ENCODE measurements at regions not wholly inside any gene's neighbourhood (a gene's known extent, or its start where the extent isn't known, plus 50 kb on each side); places are given as distances from the start of the nearest gene placed in this dataset.
A peak's percentile ranks its signal among the peaks of the same experiment; 100 is the strongest.
"Not testable (repeated sequence)": the region's sequence is repeated elsewhere in the genome, so short reads cannot be mapped to it uniquely, and the experiment has no call there.

GRCh38 chr4:38302910-38303309 is 342.7 kb downstream of the PTTG2 start:
- DNase-seq, result no peak
- Mint-ChIP-seq H3K4me3 (no peak overlapping the region), H3K27me3 (no peaks in the 10 kb centered on the region), H3K9me3 (peaks cover 6 to 44% (median 27%) of the 10 kb centered on the region in 8 donors), H3K27ac (no peak overlapping the region), H3K36me3 (peaks cover 7 to 9% of the 10 kb centered on the region in 2 donors), H3K4me1 (peaks cover 11 to 20% (median 16%) of the 10 kb centered on the region in 4 donors)
- H3K4me1 ChIP-seq (ENCODE audit: insufficient read depth, low read length), result peaks cover 18% of the 10 kb centered on the region
- no peaks in the 10 kb centered on the region for H3K27me3 ChIP-seq (ENCODE audit: insufficient read depth, low read length)
- ChIA-PET CTCF (ENCODE audit: partially characterized antibody) (interaction anchor here (1.5 kb wide), 1 partner anchor 123 kb away, joined by 4 read pairs; no protein-coding TSS in a partner anchor), POLR2A (ENCODE audit: partially characterized antibody) (interaction anchor here (1.2 kb wide), 1 partner anchor 14 kb away, joined by 3 read pairs; no protein-coding TSS in a partner anchor)
- peaks cover 0 to 6% of the 10 kb centered on the region in 2 donors for H3K9me3 ChIP-seq (ENCODE audit: control insufficient read depth in 1 of 2, low read length in 2 of 2)
- H3K36me3 ChIP-seq (ENCODE audit: insufficient read depth, low read length), result no peaks in the 10 kb centered on the region
- intact Hi-C loops (cut with micrococcal nuclease), result no loop called here
- H3K4me3 ChIP-seq (ENCODE audit: low read length in 2 of 2), result no peak overlapping the region
- no peak overlapping the region for H3K27ac ChIP-seq (ENCODE audit: low read depth, low read length)

DNA sequence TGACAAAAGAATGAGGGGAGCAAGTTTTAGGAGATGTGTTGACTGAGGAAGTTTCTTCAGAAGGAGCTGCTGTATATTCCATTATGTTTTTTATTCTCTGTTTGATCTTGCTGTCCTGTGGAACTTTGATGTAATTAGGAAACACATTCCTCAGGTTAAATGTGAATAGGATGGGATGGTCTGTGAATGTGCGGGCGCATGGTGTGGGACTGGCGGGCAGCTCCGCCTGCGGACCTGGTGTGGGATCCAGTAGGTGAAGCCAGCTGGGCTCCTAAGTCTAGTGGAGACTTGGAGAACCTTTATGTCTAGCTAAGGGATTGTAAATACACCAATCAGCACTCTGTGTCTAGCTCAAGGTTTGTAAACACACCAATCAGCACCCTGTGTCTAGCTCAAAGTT is 344.3 kb downstream of the PTTG2 start:
- H3K4me3 Mint-ChIP-seq; H3K36me3 Mint-ChIP-seq; H3K27me3 ChIP-seq (ENCODE audit: insufficient read depth, low read length); DNase-seq; H3K4me3 ChIP-seq (ENCODE audit: low read length in 2 of 2); intact Hi-C loops (cut with micrococcal nuclease); H3K27me3 Mint-ChIP-seq; H3K9me3 ChIP-seq (ENCODE audit: control insufficient read depth in 1 of 2, low read length in 2 of 2); H3K36me3 ChIP-seq (ENCODE audit: insufficient read depth, low read length); H3K27ac ChIP-seq (ENCODE audit: low read depth, low read length): not testable (repeated sequence)
- H3K9me3 Mint-ChIP-seq, result peaks cover 6 to 31% (median 13%) of the 10 kb centered on the region in 8 donors
- ChIA-PET POLR2A (ENCODE audit: partially characterized antibody) (interaction anchor here (1.1 kb wide), 1 partner anchor 14 kb away, joined by 3 read pairs; no protein-coding TSS in a partner anchor), CTCF (ENCODE audit: partially characterized antibody) (interaction anchor here (1.1 to 1.5 kb wide), 2 partner anchors 10 to 16 kb away, joined by 3 read pairs; no protein-coding TSS in a partner anchor)
- peaks cover 28% of the 10 kb centered on the region for H3K4me1 ChIP-seq (ENCODE audit: insufficient read depth, low read length)
- H3K27ac Mint-ChIP-seq, result peak overlapping the region in 1 of 7 donors; percentile 1
- peaks cover 16 to 33% (median 23%) of the 10 kb centered on the region in 4 donors for H3K4me1 Mint-ChIP-seq

DNA sequence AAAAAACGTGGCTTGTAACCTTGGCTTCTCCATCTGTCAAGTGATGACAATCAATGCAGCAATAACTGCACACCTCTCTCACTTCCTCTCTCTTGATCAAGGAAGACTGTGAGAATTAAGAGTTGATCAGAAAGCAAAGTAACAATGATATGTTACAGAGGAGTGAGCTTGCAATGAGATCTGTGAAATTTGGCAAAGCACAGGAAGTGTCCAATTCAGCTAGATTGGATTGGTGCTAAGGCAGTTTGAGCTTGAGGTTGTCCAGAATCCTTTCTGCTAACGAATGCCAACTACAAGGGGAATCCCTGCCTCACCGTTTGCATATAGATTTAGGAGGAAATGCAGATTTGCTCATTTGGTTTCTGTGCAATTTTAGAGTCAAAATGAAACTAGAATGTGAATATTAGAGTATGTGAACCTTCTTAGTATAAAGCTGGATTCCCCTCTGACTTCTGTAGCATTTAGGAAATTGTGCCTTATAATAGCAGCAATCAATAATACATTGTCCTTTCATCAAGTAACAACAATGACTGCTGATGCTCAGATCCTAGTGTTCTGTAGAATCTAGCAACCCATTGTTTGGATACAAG is 346.4 kb downstream of the PTTG2 start:
- Histone ChIP-seq H3K27me3 (ENCODE audit: insufficient read depth, low read length) (no peaks in the 10 kb centered on the region), H3K36me3 (ENCODE audit: insufficient read depth, low read length) (no peaks in the 10 kb centered on the region), H3K4me3 (ENCODE audit: low read length in 2 of 2) (no peak overlapping the region), H3K4me1 (ENCODE audit: insufficient read depth, low read length) (peaks cover 48% of the 10 kb centered on the region), H3K27ac (ENCODE audit: low read depth, low read length) (no peak overlapping the region), H3K9me3 (ENCODE audit: control insufficient read depth in 1 of 2, low read length in 2 of 2) (no peaks in the 10 kb centered on the region)
- Mint-ChIP-seq H3K27ac (peak overlapping the region; percentile 14 to 76 (median 47)), H3K4me1 (peaks cover 35 to 54% (median 44%) of the 10 kb centered on the region in 4 donors), H3K4me3 (peak overlapping the region in 5 of 8 donors; percentile 10 to 69 (median 51)), H3K9me3 (peaks cover 0 to 12% (median 5%) of the 10 kb centered on the region in 8 donors), H3K27me3 (no peaks in the 10 kb centered on the region), H3K36me3 (peaks cover 0 to 2% of the 10 kb centered on the region in 2 donors)
- intact Hi-C loops (cut with micrococcal nuclease), result no loop called here
- POLR2A ChIA-PET (ENCODE audit: partially characterized antibody), result interaction anchor here (1.4 kb wide), 1 partner anchor 346 kb away, joined by 3 read pairs; no protein-coding TSS in a partner anchor
- CTCF ChIA-PET (ENCODE audit: partially characterized antibody), result interaction anchor here (1.3 to 3.2 kb wide), 4 partner anchors 12 to 369 kb away, joined by 3 to 15 read pairs (median 4); no protein-coding TSS in a partner anchor
- peak in 4 of 5 donors; percentile 17 to 41 (median 22) for DNase-seq

- Histone ChIP-seq H3K27me3 (ENCODE audit: insufficient read depth, low read length) (no peaks in the 10 kb centered on the region), H3K4me1 (ENCODE audit: insufficient read depth, low read length) (peaks cover 53% of the 10 kb centered on the region), H3K27ac (ENCODE audit: low read depth, low read length) (no peak overlapping the region), H3K4me3 (ENCODE audit: low read length in 2 of 2) (no peak overlapping the region), H3K9me3 (ENCODE audit: control insufficient read depth in 1 of 2, low read length in 2 of 2) (no peaks in the 10 kb centered on the region), H3K36me3 (ENCODE audit: insufficient read depth, low read length) (no peaks in the 10 kb centered on the region)
- CTCF ChIA-PET (ENCODE audit: partially characterized antibody), result interaction anchor here (1.2 to 4.5 kb wide), 5 partner anchors 10 to 366 kb away, joined by 3 to 41 read pairs (median 15); no protein-coding TSS in a partner anchor
- Mint-ChIP-seq H3K4me1 (peaks cover 39 to 63% (median 53%) of the 10 kb centered on the region in 4 donors), H3K36me3 (no peaks in the 10 kb centered on the region), H3K27ac (peak overlapping the region in 1 of 7 donors; percentile 9), H3K9me3 (no peaks in the 10 kb centered on the region), H3K4me3 (peak overlapping the region in 1 of 8 donors; percentile 39), H3K27me3 (no peaks in the 10 kb centered on the region)
- POLR2A ChIA-PET (ENCODE audit: partially characterized antibody), result interaction anchor here (0.6 to 2.2 kb wide), 3 partner anchors 33 to 358 kb away, joined by 3 to 11 read pairs (median 4); no protein-coding TSS in a partner anchor
- no peak for DNase-seq
- intact Hi-C loops (cut with micrococcal nuclease), result no loop called here
Measured at GRCh38 chr4:38308728-38309311, 348.6 kb downstream of the PTTG2 start.

GRCh38 chr4:38309471-38309870 is 349.3 kb downstream of the PTTG2 start:
- ChIA-PET CTCF (ENCODE audit: partially characterized antibody) (interaction anchor here (1.2 to 4.5 kb wide), 7 partner anchors 10 to 365 kb away, joined by 3 to 41 read pairs (median 4); no protein-coding TSS in a partner anchor), POLR2A (ENCODE audit: partially characterized antibody) (interaction anchor here (0.6 to 2.5 kb wide), 6 partner anchors 11 to 357 kb away, joined by 4 to 27 read pairs (median 10); no protein-coding TSS in a partner anchor)
- H3K36me3 ChIP-seq (ENCODE audit: insufficient read depth, low read length), result no peaks in the 10 kb centered on the region
- Mint-ChIP-seq H3K27ac (peak overlapping the region in 4 of 7 donors; percentile 12 to 84 (median 36)), H3K4me3 (peak overlapping the region in 2 of 8 donors; percentile 4 to 35), H3K27me3 (no peaks in the 10 kb centered on the region), H3K36me3 (no peaks in the 10 kb centered on the region), H3K4me1 (peaks cover 39 to 67% (median 55%) of the 10 kb centered on the region in 4 donors), H3K9me3 (no peaks in the 10 kb centered on the region)
- H3K4me1 ChIP-seq (ENCODE audit: insufficient read depth, low read length), result peaks cover 53% of the 10 kb centered on the region
- H3K27me3 ChIP-seq (ENCODE audit: insufficient read depth, low read length), result no peaks in the 10 kb centered on the region
- intact Hi-C loops (cut with micrococcal nuclease), result no loop called here
- H3K4me3 ChIP-seq (ENCODE audit: low read length in 2 of 2), result no peak overlapping the region
- H3K27ac ChIP-seq (ENCODE audit: low read depth, low read length), result no peak overlapping the region
- no peak for DNase-seq
- no peaks in the 10 kb centered on the region for H3K9me3 ChIP-seq (ENCODE audit: control insufficient read depth in 1 of 2, low read length in 2 of 2)

DNA sequence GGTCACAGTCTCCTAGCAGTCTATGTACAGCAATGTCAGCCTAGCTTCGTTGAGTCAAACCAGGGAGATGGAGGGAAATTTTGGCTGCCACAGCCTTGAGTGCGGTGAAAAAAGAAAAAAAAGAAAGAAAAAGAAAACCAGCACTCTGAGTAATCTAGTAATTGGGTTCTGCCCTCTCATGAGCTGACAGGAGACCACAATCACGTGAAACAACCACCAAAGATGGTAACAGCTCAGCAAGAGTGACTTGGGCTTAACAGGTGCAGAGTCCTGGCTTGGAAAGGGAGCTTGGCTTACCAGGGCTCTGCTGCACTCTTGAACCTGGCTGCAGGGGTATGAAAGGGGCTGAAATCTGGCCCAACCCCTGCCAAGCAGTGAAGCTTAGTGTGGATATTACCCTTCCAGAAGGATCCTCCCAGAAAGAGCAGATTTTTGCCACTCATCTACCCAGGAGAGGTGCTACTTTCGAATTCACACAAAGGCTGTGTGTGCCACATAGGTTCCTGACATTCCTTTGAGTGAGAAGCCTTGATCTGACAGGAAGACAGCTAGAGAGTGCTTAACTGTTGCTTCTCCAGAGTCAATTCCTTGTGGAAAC is 350.3 kb downstream of the PTTG2 start:
- no peaks in the 10 kb centered on the region for H3K9me3 ChIP-seq (ENCODE audit: control insufficient read depth in 1 of 2, low read length in 2 of 2)
- ChIA-PET POLR2A (ENCODE audit: partially characterized antibody) (interaction anchor here (0.5 to 2.5 kb wide), 13 partner anchors 9 to 393 kb away, joined by 3 to 27 read pairs (median 3); no protein-coding TSS in a partner anchor), CTCF (ENCODE audit: partially characterized antibody) (interaction anchor here (0.8 to 4.5 kb wide), 12 partner anchors 9 to 550 kb away, joined by 3 to 41 read pairs (median 4); no protein-coding TSS in a partner anchor)
- Mint-ChIP-seq H3K27me3 (no peaks in the 10 kb centered on the region), H3K36me3 (no peaks in the 10 kb centered on the region), H3K9me3 (no peaks in the 10 kb centered on the region), H3K4me3 (peak overlapping the region; percentile 64 to 88 (median 76)), H3K27ac (peak overlapping the region; percentile 84 to 96 (median 92)), H3K4me1 (peaks cover 39 to 71% (median 54%) of the 10 kb centered on the region in 4 donors)
- intact Hi-C loops (cut with micrococcal nuclease), result loop anchor here (1.0 to 10.0 kb wide), 5 partner anchors 9 to 734 kb away; no protein-coding TSS in a partner anchor
- peak overlapping the region; percentile 33 for H3K27ac ChIP-seq (ENCODE audit: low read depth, low read length)
- no peaks in the 10 kb centered on the region for H3K27me3 ChIP-seq (ENCODE audit: insufficient read depth, low read length)
- H3K4me1 ChIP-seq (ENCODE audit: insufficient read depth, low read length), result peaks cover 53% of the 10 kb centered on the region
- peak; percentile 83 to 91 (median 86) for DNase-seq
- peak overlapping the region in 1 of 2 donors; percentile 41 for H3K4me3 ChIP-seq (ENCODE audit: low read length in 2 of 2)
- H3K36me3 ChIP-seq (ENCODE audit: insufficient read depth, low read length), result no peaks in the 10 kb centered on the region

Data from CD4-positive, alpha-beta memory T cell (primary cell).